ENCODE measurements at regions not wholly inside any gene's neighbourhood (a gene's known extent, or its start where the extent isn't known, plus 50 kb on each side); places are given as distances from the start of the nearest gene placed in this dataset.
"Not testable (repeated sequence)": the region's sequence is repeated elsewhere in the genome, so short reads cannot be mapped to it uniquely, and the experiment has no call there.

DNA sequence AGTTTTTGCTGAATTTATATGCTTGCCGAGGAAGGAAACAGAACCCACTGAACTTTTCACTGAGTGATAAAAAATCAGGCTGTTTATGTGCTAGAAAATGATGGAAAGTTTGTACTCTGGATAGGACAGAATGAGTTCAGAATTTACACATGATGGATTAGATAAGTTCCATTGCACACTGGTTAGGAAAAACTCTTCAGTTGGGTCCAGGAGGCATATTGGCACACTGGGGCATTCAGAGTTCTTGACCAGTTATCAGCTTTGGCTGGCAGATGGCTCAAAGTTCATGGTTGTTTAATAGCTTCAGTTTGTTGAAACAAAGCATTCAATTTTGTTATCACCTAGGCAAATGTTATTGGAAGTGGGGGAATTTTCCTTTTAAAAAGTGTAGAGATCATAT lies 613.3 kb upstream of the SYNCRIP start:
- no peak for DNase-seq (ENCODE audit: low read depth in 2 of 2)

DNA sequence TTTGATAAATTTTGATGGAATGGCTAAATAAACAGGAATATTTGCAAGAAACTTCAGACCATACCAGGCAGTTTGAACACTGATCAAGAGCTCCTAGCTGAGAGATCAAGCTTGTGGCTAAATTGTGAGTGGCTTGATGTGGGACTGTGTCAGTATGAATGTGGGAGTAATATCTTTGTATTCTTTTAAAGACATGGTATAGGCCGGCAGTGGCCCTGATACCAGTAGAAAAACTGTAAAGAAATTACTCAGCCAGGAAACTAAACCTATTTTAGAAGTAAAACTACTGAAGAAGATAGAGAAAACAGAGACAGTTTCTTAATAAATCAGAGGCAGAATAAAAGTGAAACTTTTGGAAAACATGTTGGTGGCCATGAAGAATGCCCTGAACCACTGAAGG lies 608.4 kb upstream of the SYNCRIP start:
- DNase-seq (ENCODE audit: low read depth in 2 of 2): no peak

DNA sequence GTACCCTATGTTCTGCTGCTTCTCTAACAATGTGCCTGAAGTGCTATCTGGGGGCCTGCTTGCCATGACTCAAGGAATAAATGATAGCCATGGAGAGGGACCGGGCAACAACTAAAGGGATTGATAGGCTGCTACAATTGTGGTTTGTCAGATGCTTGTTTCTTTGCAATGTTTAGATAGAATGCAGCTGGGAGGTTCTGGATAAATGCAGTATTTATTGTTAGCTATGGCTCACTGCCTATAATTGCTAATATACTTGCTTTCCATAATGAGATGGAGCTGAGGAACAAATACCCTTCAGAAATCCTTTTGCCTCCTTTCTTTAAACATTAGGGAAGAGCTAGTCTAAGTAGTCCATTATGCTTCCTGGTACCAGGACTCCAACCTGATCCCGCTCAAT lies 575.2 kb upstream of the SYNCRIP start:
- DNase-seq (ENCODE audit: low read depth in 2 of 2): no peak

DNA sequence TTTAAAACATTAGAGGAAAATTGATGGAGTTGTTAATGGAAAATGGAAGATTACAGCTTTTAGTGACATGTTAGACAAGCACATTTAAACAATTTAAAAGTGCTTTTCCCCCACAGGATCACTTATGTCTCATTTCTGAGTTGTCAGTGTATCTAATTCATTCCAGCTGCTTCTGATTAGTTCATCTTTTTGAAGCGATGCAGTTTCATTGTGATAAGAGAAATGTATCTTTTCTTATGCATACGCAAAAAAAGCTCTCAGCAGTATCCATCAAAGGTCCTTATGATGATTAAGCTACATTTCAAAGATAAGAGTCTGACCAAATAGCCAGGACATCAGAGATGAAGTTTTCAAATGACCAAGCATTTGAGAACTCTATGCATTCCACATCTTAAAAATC lies 572.6 kb upstream of the SYNCRIP start:
- DNase-seq (ENCODE audit: low read depth in 2 of 2): no peak

DNA sequence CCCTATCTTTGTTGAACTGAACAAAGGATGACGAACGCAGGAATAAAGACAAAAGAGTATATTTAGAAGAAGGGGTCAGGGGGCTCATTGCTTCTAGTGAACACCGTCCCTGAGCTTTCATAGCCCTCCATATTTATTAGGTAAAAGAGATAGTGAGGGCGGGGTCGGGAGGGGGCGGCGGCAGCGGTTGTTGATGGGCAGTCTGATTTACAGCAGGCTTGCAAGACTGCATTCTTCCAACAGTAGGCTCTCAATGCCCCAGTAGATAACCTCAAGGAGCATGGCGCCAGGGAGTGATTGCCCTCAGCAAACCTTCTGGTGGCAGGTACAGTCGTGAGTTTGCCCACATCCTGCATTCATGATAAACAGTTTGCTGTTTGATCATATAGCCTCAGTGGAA lies 563.3 kb upstream of the SYNCRIP start:
- no peak for DNase-seq (ENCODE audit: low read depth in 2 of 2)

DNA sequence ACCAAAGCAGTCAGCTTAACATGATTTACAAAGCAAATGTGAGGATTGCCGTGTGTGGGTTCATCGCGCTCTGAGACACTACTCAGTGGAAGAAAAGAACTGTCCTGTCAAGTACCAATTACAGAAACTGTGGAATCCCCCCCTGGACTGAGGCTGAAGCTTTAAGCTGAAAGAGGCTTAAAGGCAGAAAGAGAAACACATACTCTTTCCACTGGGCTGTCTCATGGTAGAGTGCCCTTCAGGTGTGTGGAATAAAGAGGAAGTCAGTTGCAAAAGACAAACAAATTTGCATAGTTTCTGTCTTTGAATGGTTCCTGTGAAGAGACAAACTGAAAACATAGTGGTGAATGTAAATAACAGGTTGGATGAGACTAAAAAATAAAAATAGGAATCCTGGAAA lies 560.4 kb upstream of the SYNCRIP start:
- no peak for DNase-seq (ENCODE audit: low read depth in 2 of 2)

DNA sequence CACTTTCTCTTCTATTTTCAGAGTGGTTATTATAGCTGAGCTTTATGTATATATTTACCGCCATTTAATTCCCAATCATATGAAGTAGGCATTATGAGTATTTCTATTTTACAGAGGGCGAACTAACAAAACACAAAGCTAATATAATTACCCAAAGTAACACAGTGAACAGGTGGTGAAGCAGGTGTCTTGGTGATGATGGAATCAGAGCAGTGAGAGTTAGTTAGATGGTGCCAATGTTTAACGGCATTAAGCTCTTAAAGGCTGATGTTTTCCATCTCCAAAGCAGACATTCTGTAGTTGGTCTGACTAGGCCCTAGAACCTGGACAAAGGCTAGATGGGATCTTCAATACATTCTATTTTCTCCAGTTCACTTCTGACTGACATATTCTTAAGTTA lies 551.1 kb upstream of the SYNCRIP start:
- DNase-seq (ENCODE audit: low read depth in 2 of 2): no peak

DNA sequence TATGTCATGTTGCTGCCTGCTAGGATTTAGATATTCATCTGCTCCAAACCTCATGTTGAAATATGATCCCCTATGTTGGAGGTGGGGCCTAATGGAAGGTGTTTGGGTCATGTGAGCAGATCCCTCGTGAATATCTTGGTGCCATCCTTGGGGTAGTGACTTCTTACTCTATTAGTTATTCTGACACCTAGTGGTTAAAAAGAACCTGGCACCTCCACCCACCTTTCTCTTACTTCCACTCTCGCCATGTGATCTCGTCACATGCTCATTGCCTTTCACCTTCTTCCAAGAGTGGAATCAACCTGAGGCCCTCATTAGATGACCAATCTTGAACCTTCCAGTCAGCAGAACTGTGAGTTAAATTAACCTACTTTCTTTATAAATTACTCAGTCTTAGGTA lies 549.4 kb upstream of the SYNCRIP start:
- DNase-seq (ENCODE audit: low read depth in 2 of 2): no peak

DNA sequence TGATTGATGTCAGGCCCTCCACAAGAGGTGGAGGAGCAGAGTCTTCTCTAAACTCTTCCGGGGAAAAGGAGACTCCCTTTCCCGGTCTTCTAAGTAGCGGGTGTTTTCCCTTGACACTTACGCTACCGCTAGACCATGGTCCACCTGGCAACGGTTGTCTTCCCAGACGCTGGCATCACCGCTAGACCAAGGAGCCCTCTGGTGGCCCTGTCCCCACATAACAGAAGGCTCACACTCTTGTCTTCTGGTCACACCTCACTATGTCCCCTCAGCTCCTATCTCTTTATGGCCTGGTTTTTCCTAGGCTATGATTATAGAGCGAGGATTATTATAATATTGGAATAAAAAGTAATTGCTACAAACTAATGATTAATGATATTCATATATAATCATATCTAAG lies 532.5 kb upstream of the SYNCRIP start:
- DNase-seq (ENCODE audit: low read depth in 2 of 2): peak in 1 of 2 donors; percentile 0

DNA sequence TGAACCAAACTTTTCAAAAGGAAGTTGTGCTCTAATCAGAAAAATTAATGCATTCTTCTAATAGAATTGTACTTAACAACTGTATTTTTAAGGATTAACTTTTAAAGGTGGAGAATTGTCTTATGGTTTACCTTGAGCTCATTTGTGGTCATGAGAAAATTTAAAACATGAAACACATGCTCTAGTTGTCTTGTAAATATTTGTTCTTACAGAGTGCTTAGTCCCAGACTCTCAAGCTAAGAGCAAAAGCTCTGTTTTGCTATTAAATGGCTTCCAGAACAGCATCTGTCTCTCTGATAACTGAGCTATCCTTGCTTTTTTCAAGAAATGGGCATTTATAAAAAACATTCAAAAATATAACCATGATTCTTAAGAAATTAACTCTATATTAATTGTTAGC lies 512.2 kb upstream of the SYNCRIP start:
- DNase-seq (ENCODE audit: low read depth in 2 of 2): no peak

DNA sequence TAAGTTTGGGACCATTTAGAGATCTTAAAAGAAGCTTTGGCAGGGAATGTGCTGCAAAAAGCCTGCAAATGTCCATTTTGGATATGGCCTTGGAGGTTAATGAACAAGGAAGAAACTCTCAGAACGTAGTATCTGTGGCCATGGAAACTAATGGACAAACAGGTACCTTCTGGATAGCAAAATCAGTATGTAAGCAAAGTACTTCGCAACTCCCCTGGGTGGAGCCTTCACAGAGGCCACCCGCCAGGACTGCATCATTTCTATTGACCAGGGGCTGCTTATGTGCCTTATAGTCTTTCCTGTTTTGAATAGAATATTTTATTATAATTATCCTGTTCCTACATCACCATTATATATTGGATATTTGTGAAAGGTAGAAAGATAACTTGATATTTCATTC lies 510.8 kb upstream of the SYNCRIP start:
- DNase-seq (ENCODE audit: low read depth in 2 of 2): no peak

DNA sequence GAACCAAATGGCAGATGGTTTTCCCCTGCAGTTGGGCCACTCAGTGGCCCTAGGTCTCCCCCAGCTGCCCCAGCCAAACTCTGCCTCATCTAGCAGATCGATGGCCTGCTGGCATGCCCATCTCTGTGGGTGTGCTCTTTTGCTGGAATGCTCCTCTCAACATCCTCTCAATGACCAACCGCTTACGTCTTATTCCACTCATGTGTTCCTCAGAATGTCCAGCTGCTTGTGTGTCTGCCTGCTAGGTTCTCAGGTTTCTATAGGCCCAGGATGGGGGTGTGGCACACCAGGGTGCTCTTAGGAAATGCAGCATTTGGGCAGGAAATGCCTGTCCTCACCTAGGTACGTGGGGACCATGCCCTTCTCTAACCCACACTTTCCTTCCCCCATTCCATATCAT lies 509.9 kb upstream of the SYNCRIP start:
- DNase-seq (ENCODE audit: low read depth in 2 of 2): no peak

DNA sequence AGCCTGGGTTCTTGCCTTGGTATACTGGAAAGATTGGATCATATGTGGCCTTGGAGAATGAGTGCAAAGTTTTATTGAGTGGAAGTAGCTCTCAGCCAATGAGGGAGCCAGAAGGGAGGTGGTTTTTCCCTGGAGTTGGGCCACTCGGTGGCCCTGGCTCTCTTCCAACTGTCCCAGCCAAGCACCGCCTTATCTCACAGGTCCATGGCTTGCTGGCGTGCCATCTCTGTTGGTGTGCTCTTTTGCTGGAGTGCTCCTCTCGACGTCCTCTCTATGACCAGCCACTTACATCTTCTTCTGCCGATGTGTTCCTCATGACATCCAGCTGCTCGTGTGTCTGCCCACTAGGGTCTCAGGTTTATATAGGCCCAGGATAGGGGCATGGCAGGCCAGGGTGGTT lies 505.9 kb upstream of the SYNCRIP start:
- DNase-seq (ENCODE audit: low read depth in 2 of 2): no peak

DNA sequence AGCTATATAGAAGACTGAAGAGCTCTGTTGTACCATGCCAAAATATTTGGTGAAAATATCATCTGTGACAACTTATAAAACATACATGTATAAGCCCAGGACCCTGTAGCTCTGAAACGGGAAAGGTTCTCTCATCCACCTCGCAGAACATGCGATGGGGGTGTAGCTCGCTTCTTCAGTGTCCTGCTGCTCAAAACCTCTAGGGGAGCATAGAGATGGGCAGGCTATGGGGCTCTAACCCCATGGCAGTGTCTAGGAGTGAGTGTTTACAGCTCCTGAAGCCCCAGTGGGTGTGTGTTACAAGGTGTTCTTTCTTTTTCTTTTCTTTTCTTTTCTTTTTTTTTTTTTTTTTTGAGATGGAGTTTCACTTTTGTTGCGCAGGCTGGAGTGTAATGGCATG lies 505.2 kb upstream of the SYNCRIP start:
- DNase-seq (ENCODE audit: low read depth in 2 of 2): no peak

DNA sequence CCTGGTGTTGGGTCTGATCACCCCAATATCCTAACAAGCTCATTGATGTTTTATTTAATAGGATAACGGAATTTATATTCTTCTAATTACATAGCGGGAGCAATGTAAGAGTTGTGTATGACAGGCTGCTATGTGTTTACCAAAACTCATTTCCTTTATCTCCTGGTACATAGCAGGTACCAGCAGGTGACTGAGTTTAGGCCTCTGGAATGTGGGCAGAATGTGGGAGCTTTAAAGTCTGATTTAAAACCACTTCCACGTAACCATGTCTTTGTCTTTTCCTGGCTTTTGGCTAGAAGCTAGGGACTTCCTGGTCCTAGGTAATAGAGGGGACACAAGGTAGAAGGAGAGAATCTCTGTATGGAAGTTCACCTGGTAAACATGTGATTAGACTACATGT lies 504.6 kb upstream of the SYNCRIP start:
- no peak for DNase-seq (ENCODE audit: low read depth in 2 of 2)

DNA sequence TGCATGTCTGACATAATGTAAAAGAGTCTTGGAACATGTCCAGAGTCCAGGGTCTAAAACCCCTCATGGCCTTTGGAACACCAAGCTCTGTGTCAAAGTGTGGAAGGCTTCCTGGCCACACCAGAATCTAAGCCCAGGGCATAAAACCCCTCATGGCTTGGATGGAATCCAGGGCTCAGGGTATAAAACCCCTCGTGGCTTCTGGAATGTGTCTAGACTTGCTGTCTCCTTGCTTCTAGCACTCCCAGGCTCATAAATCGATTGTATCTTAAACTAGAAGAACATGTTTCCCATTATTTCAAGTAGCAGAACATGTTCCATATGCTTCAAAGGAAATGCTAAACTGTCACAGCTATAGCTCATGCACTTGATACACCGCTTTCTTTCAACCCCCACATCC lies 504.1 kb upstream of the SYNCRIP start:
- not testable (repeated sequence) for DNase-seq (ENCODE audit: low read depth in 2 of 2)

DNA sequence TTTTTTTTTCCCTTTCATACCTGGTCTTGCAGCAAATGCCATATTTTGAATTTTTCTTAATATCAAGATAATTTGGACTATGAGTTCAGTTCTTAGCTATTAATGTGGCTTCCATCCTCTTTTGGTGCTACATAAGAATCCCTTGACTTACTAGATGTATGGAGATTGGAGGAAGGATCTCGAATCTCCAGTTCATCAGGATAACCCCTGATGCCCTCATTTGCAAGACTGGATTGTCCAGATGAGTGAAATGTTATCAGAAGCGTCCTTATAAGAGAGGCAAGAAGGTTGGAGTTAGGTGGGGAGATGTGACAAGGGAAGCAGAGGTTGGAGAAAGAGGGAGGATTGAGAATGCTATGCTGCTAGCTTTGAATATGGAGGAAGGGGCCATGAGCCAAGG lies 499.6 kb upstream of the SYNCRIP start:
- DNase-seq (ENCODE audit: low read depth in 2 of 2): no peak

DNA sequence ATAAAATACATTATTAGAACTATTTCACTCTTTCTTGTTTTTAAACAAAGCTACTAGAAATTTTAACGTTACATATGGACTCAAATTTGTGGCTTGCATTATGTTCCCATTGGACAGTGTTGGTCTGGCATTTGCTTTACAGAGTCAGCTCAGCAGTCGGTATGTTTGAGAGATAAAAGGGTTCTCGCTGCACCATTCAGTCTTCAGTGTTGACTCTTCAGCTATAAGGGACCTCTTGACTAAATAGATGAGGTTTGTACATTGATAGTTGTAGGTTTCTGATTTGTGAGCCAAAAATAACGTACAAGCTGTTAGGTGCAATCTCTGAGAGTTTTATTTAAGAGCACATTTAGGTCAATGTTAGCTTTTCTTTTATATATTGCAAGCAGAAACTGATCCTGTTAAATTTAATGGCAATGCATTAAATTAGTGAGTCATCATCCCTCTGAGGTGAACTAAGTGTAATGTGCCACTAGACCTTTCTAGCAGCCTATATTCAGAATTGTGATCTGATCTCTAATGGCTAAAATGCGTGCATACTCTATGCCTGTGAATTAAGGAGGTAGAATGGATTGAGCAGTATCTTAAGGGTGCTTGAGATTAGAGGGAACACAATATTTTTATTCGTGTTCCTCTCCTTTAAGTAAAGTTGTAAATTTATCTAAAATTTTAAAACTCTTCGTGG lies 485.6 kb upstream of the SYNCRIP start:
- no peak for DNase-seq (ENCODE audit: low read depth in 2 of 2)

DNA sequence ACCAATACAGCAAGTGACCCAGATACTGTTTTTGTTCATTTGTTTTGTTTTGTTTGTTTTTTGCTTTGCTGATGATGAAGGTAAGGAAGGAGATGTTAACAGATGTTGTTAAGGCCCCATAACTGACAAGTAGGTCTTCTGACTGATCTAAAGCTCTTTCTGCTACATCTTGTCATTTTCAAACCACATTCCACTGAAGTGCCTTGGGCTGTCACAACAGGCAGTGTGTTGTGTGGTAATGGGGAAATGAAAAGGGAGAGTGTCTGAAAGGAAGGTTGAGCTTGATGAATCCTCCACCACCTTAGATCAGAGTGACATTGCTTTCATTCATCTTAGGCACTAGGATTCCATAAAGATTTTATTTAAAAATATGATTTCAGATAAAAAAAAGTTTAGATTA lies 479.4 kb upstream of the SYNCRIP start:
- no peak for DNase-seq (ENCODE audit: low read depth in 2 of 2)

DNA sequence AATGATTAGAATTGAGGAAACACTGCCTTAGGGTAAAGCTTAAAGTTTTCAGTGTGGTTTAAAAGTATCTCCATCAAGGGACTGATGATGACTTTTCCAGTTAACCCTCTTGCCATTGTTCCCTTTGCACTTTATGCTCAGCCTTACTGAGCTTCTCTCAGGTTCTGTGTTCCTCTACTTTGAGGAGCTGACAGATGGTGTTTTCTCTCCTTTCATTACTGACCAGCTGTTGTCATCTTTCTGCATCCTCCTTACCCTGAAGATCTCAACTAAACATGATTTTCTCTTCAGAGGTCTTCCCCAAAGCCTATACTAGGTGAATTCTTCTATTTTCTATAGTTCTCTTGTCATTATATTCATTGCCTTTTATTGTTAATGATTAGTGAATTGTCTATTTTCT lies 475.6 kb upstream of the SYNCRIP start:
- no peak for DNase-seq (ENCODE audit: low read depth in 2 of 2)

DNA sequence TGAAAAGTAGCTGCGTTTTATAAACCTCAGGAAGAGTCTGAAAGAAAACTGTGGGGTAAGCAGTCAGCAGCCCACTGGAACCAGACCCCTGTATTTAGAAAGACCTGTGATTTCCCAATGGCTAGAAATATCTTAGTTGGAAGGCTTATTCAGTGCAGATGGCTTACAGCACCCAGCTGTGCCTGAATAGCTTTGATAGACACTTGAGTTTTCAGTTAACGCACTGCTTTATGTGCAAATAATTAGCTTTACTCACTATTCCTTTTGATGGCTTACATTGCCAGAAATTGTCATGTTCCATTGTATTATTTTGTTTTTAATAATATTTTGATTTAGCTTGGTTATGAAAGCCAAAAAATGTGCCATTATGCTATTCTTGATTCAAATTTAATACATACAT lies 465.3 kb upstream of the SYNCRIP start:
- DNase-seq (ENCODE audit: low read depth in 2 of 2): no peak

DNA sequence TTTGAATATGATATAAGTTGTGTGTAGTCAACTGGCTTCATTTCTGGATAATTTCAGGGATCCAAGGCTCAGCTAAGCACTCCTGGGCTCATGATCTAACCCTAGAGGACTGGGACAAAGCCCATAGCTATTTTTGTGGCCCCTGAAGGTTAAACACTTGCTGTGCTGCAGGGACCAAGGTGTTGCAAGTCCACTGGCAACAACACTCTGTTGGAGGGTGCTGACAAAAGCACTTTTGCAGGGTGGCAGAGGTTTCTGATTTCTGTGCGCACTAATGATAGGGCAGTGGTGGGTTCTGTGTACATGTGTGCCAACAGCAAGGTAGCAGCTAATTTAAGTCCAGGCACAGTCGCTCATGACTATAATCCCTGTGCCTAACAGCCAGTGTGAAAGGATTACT lies 445.3 kb upstream of the SYNCRIP start:
- DNase-seq (ENCODE audit: low read depth in 2 of 2): no peak

DNA sequence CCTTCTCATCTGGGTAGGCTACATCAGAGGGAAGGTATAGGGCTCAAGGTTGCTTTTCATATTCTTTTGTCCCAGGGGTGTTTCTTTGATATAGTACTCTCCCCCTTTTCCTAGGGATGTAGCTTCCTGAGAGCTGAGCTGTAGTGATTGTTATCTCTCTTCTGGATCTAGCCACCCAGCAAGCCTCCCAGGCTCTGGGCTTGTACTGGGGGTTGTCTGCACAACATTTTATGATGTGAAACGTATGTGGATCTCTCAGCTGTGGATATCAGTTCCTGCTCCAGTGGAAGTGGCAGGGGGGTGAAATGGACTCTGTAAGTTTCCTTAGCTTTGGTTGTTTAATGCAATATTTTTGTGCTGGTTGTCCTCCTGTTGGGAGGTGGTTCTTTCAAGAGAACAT lies 437.3 kb upstream of the SYNCRIP start:
- DNase-seq (ENCODE audit: low read depth in 2 of 2): no peak

DNA sequence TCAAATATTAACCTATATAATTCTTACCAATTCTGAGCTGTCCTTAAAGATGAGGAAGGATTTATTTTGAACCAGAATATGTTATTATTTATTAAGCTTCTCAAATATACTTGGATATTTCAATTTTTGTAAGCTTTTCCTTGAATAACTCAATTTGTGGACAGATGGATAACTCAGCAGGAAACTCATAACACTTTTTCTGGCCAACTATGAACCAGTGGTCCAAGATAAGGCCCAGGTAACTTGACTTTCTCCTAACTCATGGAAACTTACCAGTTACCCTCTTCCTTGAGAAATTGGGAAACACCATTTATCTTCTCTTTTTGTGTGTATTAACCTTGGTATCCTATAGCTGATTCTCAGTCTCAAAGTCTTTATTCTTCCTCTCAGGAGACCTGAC lies 427.5 kb upstream of the SYNCRIP start:
- DNase-seq (ENCODE audit: low read depth in 2 of 2): no peak

DNA sequence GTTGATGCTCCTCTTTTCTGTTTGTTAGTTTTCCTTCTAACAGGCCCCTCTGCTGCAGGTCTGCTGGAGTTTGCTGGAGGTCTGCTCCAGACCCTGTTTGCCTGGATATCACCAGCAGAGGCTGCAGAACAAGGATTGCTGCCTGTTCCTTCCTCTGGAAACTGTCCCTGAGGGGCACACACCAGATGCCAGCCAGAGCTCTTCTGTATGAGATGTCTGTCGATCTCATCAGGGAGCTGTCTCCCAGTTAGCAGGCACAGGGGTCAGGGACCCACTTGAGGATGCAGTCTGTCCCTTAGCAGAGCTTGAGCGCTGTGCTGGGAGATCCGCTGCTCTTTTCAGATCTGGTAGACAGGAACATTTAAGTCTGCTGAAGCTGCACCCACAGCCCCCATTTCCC lies 422.3 kb upstream of the SYNCRIP start:
- not testable (repeated sequence) for DNase-seq (ENCODE audit: low read depth in 2 of 2)

All from stimulated activated CD4-positive, alpha-beta T cell treated with anti-CD3 and anti-CD28 coated beads, Interleukin-4, amount 100 ng/mL, for 48 hours (primary cell).